A549 (cell line): ENCODE measurements at regions not wholly inside any gene's neighbourhood (a gene's known extent, or its start where the extent isn't known, plus 50 kb on each side); places are given as distances from the start of the nearest gene placed in this dataset.

Experiments used
- ATAC-seq, 2 experiments: fragments of 200-7000 bp in 1 of 2; fragments of >200 bp in 1 of 2; cut with Nextera tagmentation in 1 of 2; cut with Tn5 transposase in 1 of 2; 3 replicates each; pipeline versions ENCODE4 v1.8.0 to v1.9.1; 2018 to 2020; ENCODE audit warnings: mild to moderate bottlenecking in 1 of 2, moderate library complexity in 1 of 2
- CTCF ChIA-PET: fragments of 300-600 bp; sonication (Branson Sonifier 250); formaldehyde crosslinking; extraction: SDS; loops from one replicate; lab custom pipeline; 2021; ENCODE audit warnings: antibody characterized with exemption, inconsistent platforms; lab: Yijun Ruan, JAX
- POLR2A ChIA-PET: fragments of 350-600 bp; formaldehyde crosslinking; extraction: SDS; loops from one replicate; lab custom pipeline; 2021; ENCODE audit warnings: antibody characterized with exemption, inconsistent platforms; lab: Yijun Ruan, JAX
- DNase-seq, 2 experiments: peaks; one replicate each; pipeline versions ENCODE4 v3.0.0 to v3.0.0-alpha.2; 2011 to 2016; ENCODE audit warnings: low read depth in 1 of 2, low spot score in 1 of 2
- FAIRE-seq: peaks from 2 replicates; lab custom pipeline; 2011; peaks lifted over from hg19 to GRCh38; lab: Jason Lieb, UNC
- H3K27ac ChIP-seq, 2 experiments: fragments of >200 bp; sonication (Bioruptor Twin); formaldehyde crosslinking; 3 replicates each; pipeline ENCODE4 v1.5.1; 2016 to 2017
- H3K4me1 ChIP-seq: fragments of >200 bp; sonication (Bioruptor Twin); formaldehyde crosslinking; 3 replicates; pipeline ENCODE4 v1.6.1; 2016
- H3K4me2 ChIP-seq: fragments of >200 bp; sonication (Bioruptor Twin); formaldehyde crosslinking; 3 replicates; pipeline ENCODE4 v1.6.1; 2016
- H3K4me3 ChIP-seq: fragments of >200 bp; sonication (Bioruptor Twin); formaldehyde crosslinking; 3 replicates; pipeline ENCODE4 v1.5.1; 2016
- H3K9me3 ChIP-seq: fragments of >200 bp; sonication (Bioruptor Twin); formaldehyde crosslinking; 3 replicates; pipeline ENCODE4 v1.6.1; 2016
- BCL3 ChIP-seq: fragments of >200 bp; sonication (Bioruptor Twin); formaldehyde crosslinking; IDR thresholded peaks from 3 replicates; pipeline ENCODE4 v1.6.1; 2016
- CEBPB ChIP-seq, 2 experiments: fragments of >200 bp in 1 of 2; sonication (Bioruptor Twin) in 1 of 2; formaldehyde crosslinking in 1 of 2; IDR thresholded peaks; 2 replicates each; pipeline ENCODE4 v1.6.1; 2012 to 2016
- CHD2 ChIP-seq: fragments of 150-350 bp; IDR thresholded peaks from 2 replicates; pipeline ENCODE4 v1.6.1; 2014; ENCODE audit warnings: low read length; ENCODE audit not compliant: partially characterized antibody
- CTCF ChIP-seq: fragments of >200 bp; sonication (Bioruptor Twin); formaldehyde crosslinking; IDR thresholded peaks from 3 replicates; pipeline ENCODE4 v1.5.1; 2016
- ELK1 ChIP-seq: fragments of 150-350 bp; IDR thresholded peaks from 2 replicates; pipeline ENCODE4 v1.6.1; 2014; ENCODE audit warnings: low read depth, mild to moderate bottlenecking, low read length
- EP300 ChIP-seq, 2 experiments: fragments of >200 bp; sonication (Bioruptor Twin); formaldehyde crosslinking; IDR thresholded peaks; 2 replicates in 1 of 2; 3 replicates in 1 of 2; pipeline ENCODE4 v1.6.1; 2016 to 2017
- ESRRA ChIP-seq: fragments of 150-350 bp; IDR thresholded peaks from 2 replicates; pipeline ENCODE4 v1.6.1; 2014; ENCODE audit warnings: mild to moderate bottlenecking, low read length, borderline replicate concordance
- FOXS1 ChIP-seq: fragments of 250-450 bp; sonication (Bioruptor Pico); IDR thresholded peaks from 2 replicates; pipeline ENCODE4 v1.5.0; 2020; ENCODE audit warnings: mild to moderate bottlenecking, moderate library complexity
- HMGXB4 ChIP-seq: fragments of 250-450 bp; sonication (Bioruptor Pico); IDR thresholded peaks from 2 replicates; pipeline ENCODE4 v1.5.0; 2021; ENCODE audit warnings: mild to moderate bottlenecking, moderate library complexity, borderline replicate concordance
- JUNB ChIP-seq: fragments of >200 bp; sonication (Bioruptor Twin); formaldehyde crosslinking; IDR thresholded peaks from 2 replicates; pipeline ENCODE4 v1.6.1; 2016
- MAFK ChIP-seq: fragments of 450-650 bp; IDR thresholded peaks from 2 replicates; pipeline ENCODE4 v1.6.1; 2014; ENCODE audit not compliant: partially characterized antibody
- MYC ChIP-seq: IDR thresholded peaks from 2 replicates; pipeline ENCODE4 v1.6.1; 2012; ENCODE audit warnings: mild to moderate bottlenecking, inconsistent platforms, low read length, improper control_type of control experiment, borderline replicate concordance
- NFE2L2 ChIP-seq: fragments of 150-350 bp; conservative IDR thresholded peaks from 2 replicates; pipeline ENCODE4 v1.6.1; 2014; ENCODE audit warnings: low read length
- RAD21 ChIP-seq, 2 experiments: fragments of >200 bp in 1 of 2; sonication (Bioruptor Twin) in 1 of 2; formaldehyde crosslinking in 1 of 2; IDR thresholded peaks in 1 of 2; conservative IDR thresholded peaks in 1 of 2; 2 replicates in 1 of 2; 3 replicates in 1 of 2; pipeline ENCODE4 v1.6.1; 2012 to 2018; ENCODE audit warnings: inconsistent platforms in 1 of 2
- RCOR1 ChIP-seq: fragments of 150-350 bp; IDR thresholded peaks from 2 replicates; pipeline ENCODE4 v1.6.1; 2014; ENCODE audit warnings: antibody characterized with exemption, low read length, low read depth
- SMC3 ChIP-seq: fragments of >200 bp; sonication (Bioruptor Twin); formaldehyde crosslinking; IDR thresholded peaks from 3 replicates; pipeline ENCODE4 v1.6.1; 2018; ENCODE audit warnings: inconsistent platforms
- TP53 ChIP-seq: fragments of 250-450 bp; sonication (Bioruptor Pico); IDR thresholded peaks from 2 replicates; pipeline ENCODE4 v1.5.0; 2021; ENCODE audit warnings: mild to moderate bottlenecking, moderate library complexity
- USF2 ChIP-seq: fragments of 450-650 bp; IDR thresholded peaks from 2 replicates; pipeline ENCODE4 v1.6.1; 2014; ENCODE audit warnings: antibody characterized with exemption
- ZC3H11A ChIP-seq: fragments of 450-650 bp; IDR thresholded peaks from 2 replicates; pipeline ENCODE4 v1.6.1; 2014; ENCODE audit warnings: antibody characterized with exemption, mild to moderate bottlenecking
- ZSCAN20 ChIP-seq: fragments of 250-450 bp; sonication (Bioruptor Pico); IDR thresholded peaks from 2 replicates; pipeline ENCODE4 v1.8.0; 2022; ENCODE audit warnings: mild to moderate bottlenecking, moderate library complexity
- WGBS: methylation state at CpG from one replicate; pipeline ENCODE4 v1.1.6; 2017; ENCODE audit errors: missing lambda C conversion rate; 5-methylcytosine and 5-hydroxymethylcytosine counted together
- TF ChIP-seq, protein P1 (sequence below): fragments of 250-450 bp; sonication (Bioruptor Pico); IDR thresholded peaks from 2 replicates; pipeline ENCODE4 v1.5.0; 2020; ENCODE audit warnings: low read depth, mild to moderate bottlenecking, moderate library complexity

DNA sequence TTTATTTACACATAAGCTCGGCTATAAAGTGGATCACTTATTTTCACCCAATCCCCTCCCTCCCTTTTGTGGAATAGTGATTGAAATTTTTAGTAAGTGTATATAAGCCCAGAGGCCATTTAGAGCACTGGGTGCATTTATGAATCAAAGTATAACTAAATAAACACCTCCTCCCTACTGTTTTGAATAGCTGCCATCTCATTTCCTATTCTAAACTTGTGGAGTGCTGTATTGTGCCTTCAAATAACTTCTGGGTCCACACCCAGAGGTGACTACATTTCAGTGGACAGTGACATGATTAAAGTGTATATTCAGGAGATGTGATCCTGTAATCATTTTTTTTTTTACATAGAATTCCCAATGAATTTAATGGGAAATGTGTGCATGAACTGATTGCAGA lies 104.9 kb downstream of the TEX13C start:
- 0% methylated on average over 1 of the region's 1 CpG for WGBS
- CTCF ChIA-PET, result no interaction called here
- Histone ChIP-seq H3K9me3 (no peaks in the 10 kb centered on the region), H3K27ac (no peak overlapping the region), H3K4me2 (no peak overlapping the region), H3K4me3 (no peak overlapping the region), H3K4me1 (no peaks in the 10 kb centered on the region)
- POLR2A ChIA-PET, result no interaction called here
- no peak for FAIRE-seq
- ATAC-seq, result no peak
- TF ChIP-seq, protein P1, sequence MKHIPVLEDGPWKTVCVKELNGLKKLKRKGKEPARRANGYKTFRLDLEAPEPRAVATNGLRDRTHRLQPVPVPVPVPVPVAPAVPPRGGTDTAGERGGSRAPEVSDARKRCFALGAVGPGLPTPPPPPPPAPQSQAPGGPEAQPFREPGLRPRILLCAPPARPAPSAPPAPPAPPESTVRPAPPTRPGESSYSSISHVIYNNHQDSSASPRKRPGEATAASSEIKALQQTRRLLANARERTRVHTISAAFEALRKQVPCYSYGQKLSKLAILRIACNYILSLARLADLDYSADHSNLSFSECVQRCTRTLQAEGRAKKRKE (CRISPR knock-in tag), result no peak
- TF ChIP-seq RCOR1, result no peak
- TF ChIP-seq CEBPB (IDR thresholded peaks at IDR 0.05), result no peak
- TF ChIP-seq JUNB, result no peak
- TF ChIP-seq TP53, result no peak
- no peak for TF ChIP-seq CHD2
- TF ChIP-seq BCL3, result no peak
- no peak for TF ChIP-seq NFE2L2
- TF ChIP-seq FOXS1 (CRISPR knock-in tag), result no peak
- no peak for TF ChIP-seq ELK1
- no peak for TF ChIP-seq HMGXB4 (CRISPR knock-in tag)
- no peak for TF ChIP-seq ESRRA
- no peak for DNase-seq

GRCh38 chrX:125436855-125437254 lies 117.2 kb downstream of the TEX13C start:
- Histone ChIP-seq H3K4me2 (no peak overlapping the region), H3K27ac (no peak overlapping the region), H3K4me3 (no peak overlapping the region), H3K9me3 (no peaks in the 10 kb centered on the region), H3K4me1 (no peaks in the 10 kb centered on the region)
- FAIRE-seq (no peak), ATAC-seq (peak in 1 of 2 experiments; percentile 40; a peak in 1 of 6 replicates), DNase-seq (peak in 1 of 2 experiments; percentile 20)
- ChIA-PET POLR2A (no interaction called here), CTCF (no interaction called here)
- no peak for TF ChIP-seq TP53
- no peak for TF ChIP-seq MYC
- no peak for TF ChIP-seq EP300 (IDR thresholded peaks at IDR 0.05)
- no peak for TF ChIP-seq USF2
- TF ChIP-seq ELK1, result no peak
- no peak for TF ChIP-seq ZC3H11A
- TF ChIP-seq MAFK, result no peak
- TF ChIP-seq SMC3, result no peak
- TF ChIP-seq RAD21 (conservative IDR thresholded peaks at IDR 0.05 in 1 of 2, IDR thresholded peaks at IDR 0.05 in 1 of 2), result peak; percentile 17 to 28; a peak in 2 of 5 replicates
- no peak for TF ChIP-seq HMGXB4 (CRISPR knock-in tag)
- TF ChIP-seq ZSCAN20 (CRISPR knock-in tag), result no peak
- TF ChIP-seq CTCF, result 0 out of 3 replicates have a peak, but pooled peaks have one; percentile 8
